IMR-90 (cell line): ENCODE measurements at regions not wholly inside any gene's neighbourhood (a gene's known extent, or its start where the extent isn't known, plus 50 kb on each side); places are given as distances from the start of the nearest gene placed in this dataset.

Experiments used
- BHLHE40 ChIP-seq: fragments of 150-350 bp; IDR thresholded peaks from 2 replicates; pipeline ENCODE4 v1.6.1; 2016; ENCODE audit warnings: mild to moderate bottlenecking, low read depth, low read length
- CEBPB ChIP-seq: IDR thresholded peaks from 2 replicates; pipeline ENCODE4 v1.6.1; 2012; ENCODE audit warnings: low read depth, low read length, improper control_type of control experiment
- CTCF ChIP-seq: conservative IDR thresholded peaks from 2 replicates; pipeline ENCODE4 v1.5.1; 2012; ENCODE audit warnings: mild to moderate bottlenecking, low read depth, low read length, improper control_type of control experiment
- FOS ChIP-seq: fragments of 150-350 bp; IDR thresholded peaks from 2 replicates; pipeline ENCODE4 v1.6.1; 2016; ENCODE audit warnings: low read depth, low read length
- MAFK ChIP-seq: IDR thresholded peaks from 2 replicates; pipeline ENCODE4 v1.6.1; 2012; ENCODE audit warnings: low read depth, low read length, improper control_type of control experiment
- MAZ ChIP-seq: IDR thresholded peaks from 2 replicates; pipeline ENCODE4 v1.6.1; 2012; ENCODE audit warnings: low read depth, mild to moderate bottlenecking, low read length, improper control_type of control experiment, moderate library complexity, borderline replicate concordance
- MXI1 ChIP-seq: IDR thresholded peaks from 2 replicates; pipeline ENCODE4 v1.6.1; 2012; ENCODE audit warnings: low read depth, mild to moderate bottlenecking, low read length, moderate library complexity, borderline replicate concordance
- NFE2L2 ChIP-seq: fragments of 150-350 bp; IDR thresholded peaks from 2 replicates; pipeline ENCODE4 v1.6.1; 2016; ENCODE audit warnings: low read depth, mild to moderate bottlenecking, low read length
- POLR2A ChIP-seq: IDR thresholded peaks from 2 replicates; pipeline ENCODE4 v1.6.1; 2012; ENCODE audit warnings: mild to moderate bottlenecking, low read depth, low read length
- RAD21 ChIP-seq: IDR thresholded peaks from 2 replicates; pipeline ENCODE4 v1.6.1; 2012; ENCODE audit warnings: low read length, improper control_type of control experiment
- RCOR1 ChIP-seq: IDR thresholded peaks from 2 replicates; pipeline ENCODE4 v1.6.1; 2012; ENCODE audit warnings: mild to moderate bottlenecking, low read length, improper control_type of control experiment; ENCODE audit not compliant: insufficient replicate concordance
- RFX5 ChIP-seq: IDR thresholded peaks from 2 replicates; pipeline ENCODE4 v1.8.0; 2012; ENCODE audit warnings: low read depth, mild to moderate bottlenecking, low read length, moderate library complexity
- TF ChIP-seq, protein P1 (sequence below): fragments of 150-350 bp; IDR thresholded peaks from 2 replicates; pipeline ENCODE4 v1.6.1; 2017; ENCODE audit warnings: mild to moderate bottlenecking, antibody characterized with exemption, low read length, low read depth

- no peak for TF ChIP-seq CTCF
- no peak for TF ChIP-seq POLR2A
- TF ChIP-seq RFX5, result no peak
- no peak for TF ChIP-seq MXI1
- TF ChIP-seq RCOR1, result no peak
- TF ChIP-seq RAD21, result no peak
- TF ChIP-seq CEBPB, result no peak
- TF ChIP-seq NFE2L2, result no peak
- TF ChIP-seq, protein P1, sequence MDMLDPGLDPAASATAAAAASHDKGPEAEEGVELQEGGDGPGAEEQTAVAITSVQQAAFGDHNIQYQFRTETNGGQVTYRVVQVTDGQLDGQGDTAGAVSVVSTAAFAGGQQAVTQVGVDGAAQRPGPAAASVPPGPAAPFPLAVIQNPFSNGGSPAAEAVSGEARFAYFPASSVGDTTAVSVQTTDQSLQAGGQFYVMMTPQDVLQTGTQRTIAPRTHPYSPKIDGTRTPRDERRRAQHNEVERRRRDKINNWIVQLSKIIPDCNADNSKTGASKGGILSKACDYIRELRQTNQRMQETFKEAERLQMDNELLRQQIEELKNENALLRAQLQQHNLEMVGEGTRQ, result no peak
- TF ChIP-seq BHLHE40, result no peak
- no peak for TF ChIP-seq FOS
- no peak for TF ChIP-seq MAZ
- no peak for TF ChIP-seq MAFK
Measured at GRCh38 chr10:91159254-91159783, 61.1 kb upstream of the PCGF5 start.
